ENCODE measurements at regions not wholly inside any gene's neighbourhood (a gene's known extent, or its start where the extent isn't known, plus 50 kb on each side); places are given as distances from the start of the nearest gene placed in this dataset.
A peak's percentile ranks its signal among the peaks of the same experiment; 100 is the strongest.

- no peak for DNase-seq
Observed at GRCh38 chr21:39052718-39053117, 130.5 kb downstream of the PSMG1 start.

GRCh38 chr21:39051588-39051949, 131.7 kb downstream of the PSMG1 start:
- no peak for DNase-seq

GRCh38 chr21:39050841-39051587, 132.2 kb downstream of the PSMG1 start:
- peak; percentile 84 for DNase-seq

GRCh38 chr21:39048574-39048973, 134.7 kb downstream of the PSMG1 start:
- no peak for DNase-seq

- DNase-seq = no peak
Observed at GRCh38 chr21:39048064-39048463, 135.2 kb downstream of the PSMG1 start.

DNA sequence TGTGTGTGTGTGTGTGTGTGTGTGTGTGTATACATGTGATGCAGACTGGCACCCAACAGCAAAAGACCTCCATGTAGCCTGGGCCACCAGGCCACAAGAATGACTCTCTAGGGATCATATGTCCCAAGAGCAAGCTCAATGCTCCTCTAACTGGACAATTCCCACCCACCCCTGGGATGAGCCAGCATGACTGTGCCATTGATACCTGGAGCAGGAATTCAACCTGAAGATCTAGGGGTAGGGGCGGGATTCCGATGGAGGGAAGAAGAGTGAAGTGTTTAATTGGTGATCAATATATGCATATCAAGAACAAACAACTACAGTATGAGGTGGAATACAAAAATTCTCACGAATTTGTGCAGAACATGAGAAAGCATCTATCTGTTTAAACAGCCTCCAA, 136.2 kb downstream of the PSMG1 start:
- DNase-seq = no peak

- no peak for DNase-seq
Observed at GRCh38 chr21:39046236-39046916, 136.9 kb downstream of the PSMG1 start.

- DNase-seq = no peak
Observed at GRCh38 chr21:39041816-39042215, 141.4 kb downstream of the PSMG1 start.

DNA sequence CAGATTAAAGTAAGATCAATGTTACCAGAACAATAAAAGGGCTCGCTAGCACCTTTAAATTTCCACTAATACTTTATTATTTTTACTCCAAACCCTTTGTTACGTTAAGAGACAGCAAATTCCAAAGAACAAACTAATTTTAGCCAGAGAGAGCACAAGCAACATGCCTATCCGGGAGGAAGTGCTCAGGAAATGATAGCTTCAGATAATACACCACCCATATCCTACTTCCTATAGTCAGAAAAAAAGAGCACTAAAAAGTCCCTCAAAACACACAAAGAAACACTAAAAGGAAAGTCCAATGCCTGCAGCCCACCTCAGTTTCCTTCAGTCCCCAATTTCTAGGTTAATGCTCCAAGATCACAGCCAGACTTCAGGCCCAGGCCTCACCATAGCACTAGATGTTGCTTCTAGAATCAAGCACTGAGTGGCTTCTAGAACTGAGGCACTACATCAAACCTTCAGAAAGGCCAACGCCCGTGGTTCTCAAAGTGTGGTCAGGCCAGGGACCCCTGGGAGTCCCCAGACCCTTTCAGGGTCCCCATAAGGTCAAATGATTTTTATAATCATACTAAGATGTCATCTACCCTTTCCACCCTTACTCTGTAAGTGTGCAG, 142.6 kb downstream of the PSMG1 start:
- DNase-seq = no peak

DNA sequence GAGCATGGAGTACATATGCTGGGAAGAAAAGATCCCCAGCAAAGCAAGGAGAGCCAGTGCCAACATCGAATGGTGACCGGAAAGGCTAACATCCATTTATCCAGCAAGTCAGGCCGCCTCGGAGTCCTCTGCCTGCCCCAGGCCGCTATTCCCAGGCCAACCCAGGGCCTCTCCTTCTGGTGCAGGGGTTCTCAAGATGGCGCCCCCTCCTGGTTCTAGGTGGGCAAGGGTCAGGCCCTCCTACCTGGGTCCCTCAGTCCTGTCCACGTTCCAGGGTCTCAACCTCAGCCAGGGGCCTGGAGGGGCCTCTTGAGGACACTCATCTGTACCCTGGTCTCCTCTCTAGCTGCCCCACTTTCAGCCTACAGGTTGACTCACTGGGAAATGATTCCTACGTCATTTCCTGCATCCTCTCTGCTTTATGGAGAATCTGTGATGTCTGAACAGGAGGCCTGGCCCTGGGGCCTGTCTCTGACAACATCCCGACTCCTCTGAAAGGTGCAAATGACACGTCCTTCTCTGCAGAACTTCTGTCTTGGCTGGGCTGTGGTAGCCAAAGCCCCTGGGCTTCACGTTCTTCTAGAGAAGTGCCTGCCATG, 145.3 kb downstream of the PSMG1 start:
- DNase-seq = no peak

- no peak for DNase-seq
Observed at GRCh38 chr21:39036581-39036980, 146.7 kb downstream of the PSMG1 start.

- DNase-seq = no peak
Observed at GRCh38 chr21:39034590-39035536, 148.4 kb downstream of the PSMG1 start.

DNA sequence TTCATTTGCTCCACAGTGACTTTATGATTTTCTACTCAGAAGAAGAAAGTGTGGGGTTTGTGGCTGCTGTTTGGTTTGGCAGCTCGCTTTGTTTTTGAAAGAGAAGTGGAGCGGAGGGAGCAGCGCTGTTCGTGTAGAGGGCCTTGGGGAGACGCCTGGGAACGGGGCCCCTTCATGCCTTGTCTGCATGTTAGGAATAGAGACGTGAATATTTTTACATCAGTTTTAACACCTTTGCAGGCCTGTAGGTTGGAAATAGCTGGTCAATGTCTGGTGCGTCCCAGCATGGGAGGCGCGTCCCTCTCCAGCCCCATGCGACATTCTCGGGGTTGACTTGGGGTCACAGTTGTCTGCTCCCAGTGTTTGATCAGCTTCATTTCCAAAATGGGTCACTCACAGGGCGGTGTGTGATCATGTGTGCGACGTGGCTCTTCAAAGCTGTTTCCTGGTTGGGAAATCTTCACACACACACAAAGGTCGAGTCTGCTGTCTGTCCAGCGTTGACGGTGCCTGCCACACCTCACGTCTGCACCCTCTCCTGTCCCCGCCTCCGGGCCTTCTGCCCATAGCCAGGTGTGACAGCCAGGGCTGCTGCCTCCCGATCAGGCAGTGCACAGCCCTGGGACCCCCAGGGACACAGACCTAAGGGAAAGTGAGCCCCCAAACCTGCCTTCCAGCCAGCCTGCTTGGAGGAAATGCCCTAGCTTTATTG, 149.2 kb downstream of the PSMG1 start:
- no peak for DNase-seq

GRCh38 chr21:39029900-39030884, 153.1 kb downstream of the PSMG1 start:
- DNase-seq = no peak

DNA sequence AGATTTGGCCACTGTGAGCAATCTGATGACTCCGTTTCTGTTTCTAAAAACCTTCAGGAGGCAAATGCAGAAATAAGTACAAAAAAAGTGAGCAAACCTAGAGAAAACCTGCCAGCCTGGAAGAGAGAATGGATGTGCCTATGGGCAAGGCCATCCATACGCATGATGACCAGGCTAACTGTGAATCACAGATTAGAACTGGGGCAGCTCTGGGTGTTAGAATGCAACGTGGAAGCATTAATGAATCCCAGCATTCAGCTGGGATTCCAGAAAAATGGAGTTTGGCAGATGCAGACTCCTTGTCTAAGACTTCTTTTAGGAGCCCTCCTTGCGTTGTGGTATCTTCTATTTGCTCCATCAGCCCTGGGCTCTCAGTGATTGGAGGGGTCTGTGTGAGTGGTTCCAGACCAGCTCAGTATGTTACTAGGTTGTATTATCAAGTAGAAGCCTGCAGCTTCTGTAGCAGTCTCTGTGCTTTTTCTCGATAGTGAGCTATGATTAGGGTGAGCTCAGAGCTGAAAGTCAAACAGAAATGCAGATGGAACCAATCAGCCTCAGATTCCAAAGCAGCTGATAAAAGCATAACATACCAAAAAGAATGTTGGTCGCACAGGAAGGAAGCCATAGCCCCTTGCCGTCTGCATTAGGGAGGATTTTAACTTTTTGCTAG, 154.0 kb downstream of the PSMG1 start:
- no peak for DNase-seq

GRCh38 chr21:39025198-39025597, 158.1 kb downstream of the PSMG1 start:
- DNase-seq = no peak

GRCh38 chr21:39024538-39024937, 158.7 kb downstream of the PSMG1 start:
- no peak for DNase-seq

GRCh38 chr21:39022863-39023693, 160.2 kb downstream of the PSMG1 start:
- peak; percentile 48 for DNase-seq

DNA sequence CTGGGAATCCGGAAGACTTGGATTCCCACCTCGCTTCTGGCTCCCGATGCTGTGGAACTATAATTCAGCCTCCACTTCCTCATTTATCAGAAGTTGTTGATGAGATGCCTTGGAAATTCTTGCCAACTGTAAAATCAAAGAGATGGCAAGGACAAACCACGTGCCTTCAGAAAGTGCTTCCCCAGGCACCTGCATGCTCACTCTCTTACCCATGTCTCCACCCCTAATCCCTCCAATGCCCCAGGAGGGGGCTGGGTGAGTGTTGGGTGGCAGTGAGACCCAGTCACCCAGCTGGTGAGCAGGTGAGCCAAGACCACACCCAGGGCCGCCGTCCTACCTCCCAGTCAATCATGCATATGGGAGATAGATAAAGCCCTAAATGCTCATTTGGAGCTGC, 160.8 kb downstream of the PSMG1 start:
- no peak for DNase-seq

All from DMS79 treated with DMSO at 0.1 percent for 48 hours (cell line).